ENCODE measurements at regions not wholly inside any gene's neighbourhood (a gene's known extent, or its start where the extent isn't known, plus 50 kb on each side); places are given as distances from the start of the nearest gene placed in this dataset.

DNA sequence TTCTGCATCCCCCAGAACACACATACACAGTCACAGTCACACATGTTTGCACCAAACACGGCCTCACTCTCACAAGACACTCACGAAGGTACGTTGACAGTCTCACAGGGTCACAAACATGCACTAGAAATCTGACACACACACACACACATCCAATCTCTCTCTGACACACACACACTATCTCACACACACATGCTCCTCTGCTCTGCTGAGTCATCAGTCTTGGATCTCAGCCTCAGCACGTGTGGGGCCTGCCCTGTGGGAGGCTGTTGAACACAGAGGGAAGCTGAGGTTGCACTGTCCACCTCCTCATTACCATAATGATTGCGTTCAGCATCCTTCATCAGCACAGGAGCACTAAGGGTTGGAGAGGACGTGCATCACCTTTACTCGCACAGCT is 188.8 kb downstream of the MTRR start:
- no peak overlapping the region for H3K27ac ChIP-seq

DNA sequence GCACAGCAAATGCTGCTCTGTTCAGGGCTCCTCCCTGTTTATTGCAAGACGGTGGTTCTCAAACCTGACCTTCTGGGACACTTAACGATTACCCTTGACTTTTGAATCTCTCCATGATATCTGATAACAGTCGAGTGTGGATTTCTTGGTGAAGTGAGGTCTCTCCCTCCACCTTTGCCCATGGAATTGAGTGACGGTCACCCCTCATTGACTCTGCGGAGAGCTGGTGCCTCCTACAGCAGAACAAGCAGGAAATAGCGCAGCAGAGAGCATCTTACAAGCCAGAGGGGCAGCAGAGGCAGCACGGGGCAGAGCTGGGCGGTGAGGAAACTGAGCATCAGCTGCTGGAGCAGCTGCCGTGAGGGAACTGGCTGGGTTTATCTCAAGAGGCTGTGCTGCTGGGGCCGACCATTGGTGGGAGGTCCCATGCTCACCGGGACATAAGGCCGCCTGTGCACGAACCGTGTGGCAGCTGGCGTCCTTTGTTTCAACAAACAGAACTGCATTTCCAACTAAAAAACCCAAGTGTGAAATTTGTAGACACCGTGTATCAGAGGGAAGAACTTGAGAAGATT is 189.8 kb downstream of the MTRR start:
- no peak overlapping the region for H3K4me3 ChIP-seq
- DNase-seq (ENCODE audit: low spot score) = no peak
- H3K9me3 ChIP-seq (ENCODE audit: low read depth) = no peaks in the 10 kb centered on the region
- H3K4me2 ChIP-seq = no peak overlapping the region
- TF ChIP-seq EZH2 (IDR thresholded peaks at IDR 0.05; ENCODE audit: borderline replicate concordance) (no peak), EZH2phosphoT487 (IDR thresholded peaks at IDR 0.05; ENCODE audit: low read depth, severe bottlenecking, unreplicated experiment) (no peak), CTCF (IDR thresholded peaks at IDR 0.05; ENCODE audit: poor library complexity) (no peak)
- no peaks in the 10 kb centered on the region for H3K9me2 ChIP-seq (replicated peaks; ENCODE audit: insufficient read depth)
- H3K27me3 ChIP-seq = no peaks in the 10 kb centered on the region
- H3K4me1 ChIP-seq (ENCODE audit: insufficient read depth) = no peaks in the 10 kb centered on the region
- no peak overlapping the region for H3K27ac ChIP-seq
- WGBS (ENCODE audit: low lambda C conversion rate, missing lambda C conversion rate) = 87% methylated on average over 16 of the region's 16 CpGs
- H3K36me3 ChIP-seq (replicated peaks; ENCODE audit: insufficient read depth, low read depth) = no peaks in the 10 kb centered on the region
- no peak overlapping the region for H2AFZ ChIP-seq
- H4K20me1 ChIP-seq (ENCODE audit: insufficient read depth, poor library complexity, severe bottlenecking) = no peaks in the 10 kb centered on the region
- H3K79me2 ChIP-seq = no peaks in the 10 kb centered on the region

More for the DNA sequence above, 188.8 kb downstream of the MTRR start:
- H4K20me1 ChIP-seq (ENCODE audit: insufficient read depth, poor library complexity, severe bottlenecking) = no peaks in the 10 kb centered on the region
- no peaks in the 10 kb centered on the region for H3K9me3 ChIP-seq (ENCODE audit: low read depth)
- WGBS (ENCODE audit: low lambda C conversion rate, missing lambda C conversion rate) = 73% methylated on average over 7 of the region's 7 CpGs
- no peak overlapping the region for H3K4me2 ChIP-seq
- no peak overlapping the region for H2AFZ ChIP-seq
- DNase-seq (ENCODE audit: low spot score) = no peak
- H3K4me1 ChIP-seq (ENCODE audit: insufficient read depth) = no peaks in the 10 kb centered on the region
- H3K9me2 ChIP-seq (replicated peaks; ENCODE audit: insufficient read depth) = no peaks in the 10 kb centered on the region
- no peaks in the 10 kb centered on the region for H3K79me2 ChIP-seq
- no peak overlapping the region for H3K4me3 ChIP-seq
- no peaks in the 10 kb centered on the region for H3K36me3 ChIP-seq (replicated peaks; ENCODE audit: insufficient read depth, low read depth)
- TF ChIP-seq EZH2phosphoT487 (IDR thresholded peaks at IDR 0.05; ENCODE audit: low read depth, severe bottlenecking, unreplicated experiment) = no peak
- TF ChIP-seq EZH2 (IDR thresholded peaks at IDR 0.05; ENCODE audit: borderline replicate concordance) = no peak
- no peak for TF ChIP-seq CTCF (IDR thresholded peaks at IDR 0.05; ENCODE audit: poor library complexity)
- no peaks in the 10 kb centered on the region for H3K27me3 ChIP-seq

- H3K4me1 ChIP-seq (ENCODE audit: insufficient read depth) = no peaks in the 10 kb centered on the region
- DNase-seq (ENCODE audit: low spot score) = no peak
- H3K27ac ChIP-seq = no peak overlapping the region
- H3K4me2 ChIP-seq = no peak overlapping the region
- no peaks in the 10 kb centered on the region for H3K79me2 ChIP-seq
- H3K4me3 ChIP-seq = no peak overlapping the region
- TF ChIP-seq EZH2phosphoT487 (IDR thresholded peaks at IDR 0.05; ENCODE audit: low read depth, severe bottlenecking, unreplicated experiment) (no peak), EZH2 (IDR thresholded peaks at IDR 0.05; ENCODE audit: borderline replicate concordance) (no peak), CTCF (IDR thresholded peaks at IDR 0.05; ENCODE audit: poor library complexity) (no peak)
- H2AFZ ChIP-seq = no peak overlapping the region
- H3K9me2 ChIP-seq (replicated peaks; ENCODE audit: insufficient read depth) = no peaks in the 10 kb centered on the region
- H3K36me3 ChIP-seq (replicated peaks; ENCODE audit: insufficient read depth, low read depth) = no peaks in the 10 kb centered on the region
- H4K20me1 ChIP-seq (ENCODE audit: insufficient read depth, poor library complexity, severe bottlenecking) = no peaks in the 10 kb centered on the region
- 90% methylated on average over 4 of the region's 4 CpGs for WGBS (ENCODE audit: low lambda C conversion rate, missing lambda C conversion rate)
- no peaks in the 10 kb centered on the region for H3K27me3 ChIP-seq
- no peaks in the 10 kb centered on the region for H3K9me3 ChIP-seq (ENCODE audit: low read depth)
These were observed 190.4 kb downstream of the MTRR start for GRCh38 chr5:8059337-8059736.
